ENCODE measurements at regions not wholly inside any gene's neighbourhood (a gene's known extent, or its start where the extent isn't known, plus 50 kb on each side); places are given as distances from the start of the nearest gene placed in this dataset.

GRCh38 chr19:30097746-30098280, 155.8 kb downstream of the URI1 start:
- no peak for TF ChIP-seq CTCF (IDR thresholded peaks at IDR 0.05)
- intact Hi-C loops (cut with DNase I), result no loop called here
- Histone ChIP-seq H3K4me3 (no peak overlapping the region), H3K27ac (no peak overlapping the region), H3K9me3 (no peaks in the 10 kb centered on the region), H3K36me3 (no peaks in the 10 kb centered on the region), H3K27me3 (ENCODE audit: low read depth) (no peaks in the 10 kb centered on the region), H3K4me1 (no peaks in the 10 kb centered on the region)
- ATAC-seq (no peak), DNase-seq (no peak)

GRCh38 chr19:30102239-30102638, 160.2 kb downstream of the URI1 start:
- H3K4me3 ChIP-seq, result no peak overlapping the region
- peaks cover 4% of the 10 kb centered on the region for H3K27me3 ChIP-seq (ENCODE audit: low read depth)
- DNase-seq (no peak), ATAC-seq (no peak)
- H3K9me3 ChIP-seq, result no peaks in the 10 kb centered on the region
- no peak for TF ChIP-seq CTCF (IDR thresholded peaks at IDR 0.05)
- no peaks in the 10 kb centered on the region for H3K4me1 ChIP-seq
- H3K36me3 ChIP-seq, result no peaks in the 10 kb centered on the region
- no peak overlapping the region for H3K27ac ChIP-seq
- intact Hi-C loops (cut with DNase I), result no loop called here

- TF ChIP-seq CTCF (IDR thresholded peaks at IDR 0.05), result no peak
- intact Hi-C loops (cut with DNase I), result no loop called here
- ATAC-seq, result no peak
Observed at GRCh38 chr19:30102666-30103065, 160.6 kb downstream of the URI1 start.

GRCh38 chr19:30103981-30104380, 161.9 kb downstream of the URI1 start:
- no peaks in the 10 kb centered on the region for H3K36me3 ChIP-seq
- DNase-seq, result no peak
- TF ChIP-seq CTCF (IDR thresholded peaks at IDR 0.05), result no peak

More at GRCh38 chr19:30102666-30103065, 160.6 kb downstream of the URI1 start:
- H3K27me3 ChIP-seq (ENCODE audit: low read depth), result peaks cover 4% of the 10 kb centered on the region
- DNase-seq, result no peak
- no peaks in the 10 kb centered on the region for H3K9me3 ChIP-seq
- H3K4me3 ChIP-seq, result no peak overlapping the region
- no peak overlapping the region for H3K27ac ChIP-seq
- H3K36me3 ChIP-seq, result no peaks in the 10 kb centered on the region
- H3K4me1 ChIP-seq, result no peaks in the 10 kb centered on the region

GRCh38 chr19:30105316-30105715, 163.3 kb downstream of the URI1 start:
- TF ChIP-seq CTCF (IDR thresholded peaks at IDR 0.05), result no peak
- Histone ChIP-seq H3K27me3 (ENCODE audit: low read depth) (peaks cover 4% of the 10 kb centered on the region), H3K4me3 (no peak overlapping the region), H3K9me3 (no peaks in the 10 kb centered on the region), H3K4me1 (no peaks in the 10 kb centered on the region), H3K27ac (no peak overlapping the region), H3K36me3 (no peaks in the 10 kb centered on the region)
- DNase-seq, result no peak
- no peak for ATAC-seq
- intact Hi-C loops (cut with DNase I), result no loop called here

More at GRCh38 chr19:30103981-30104380, 161.9 kb downstream of the URI1 start:
- intact Hi-C loops (cut with DNase I), result no loop called here
- ATAC-seq, result no peak
- H3K4me1 ChIP-seq, result no peaks in the 10 kb centered on the region
- H3K9me3 ChIP-seq, result no peaks in the 10 kb centered on the region
- no peak overlapping the region for H3K4me3 ChIP-seq
- no peak overlapping the region for H3K27ac ChIP-seq
- peaks cover 4% of the 10 kb centered on the region for H3K27me3 ChIP-seq (ENCODE audit: low read depth)

GRCh38 chr19:30105727-30106126, 163.7 kb downstream of the URI1 start:
- intact Hi-C loops (cut with DNase I), result no loop called here
- Histone ChIP-seq H3K27me3 (ENCODE audit: low read depth) (peaks cover 4% of the 10 kb centered on the region), H3K27ac (no peak overlapping the region), H3K36me3 (no peaks in the 10 kb centered on the region), H3K4me1 (no peaks in the 10 kb centered on the region), H3K9me3 (no peaks in the 10 kb centered on the region), H3K4me3 (no peak overlapping the region)
- no peak for TF ChIP-seq CTCF (IDR thresholded peaks at IDR 0.05)
- DNase-seq (no peak), ATAC-seq (no peak)

Data from lower lobe of right lung (tissue), 2 donors.